PC-3 (cell line): ENCODE measurements at regions not wholly inside any gene's neighbourhood (a gene's known extent, or its start where the extent isn't known, plus 50 kb on each side); places are given as distances from the start of the nearest gene placed in this dataset.
"Not testable (repeated sequence)": the region's sequence is repeated elsewhere in the genome, so short reads cannot be mapped to it uniquely, and the experiment has no call there.

Experiments
- ATAC-seq: fragments of 200-7000 bp; cut with Tn5 transposase; 2 replicates; pipeline ENCODE4 v1.9.1; 2020; ENCODE audit warnings: mild to moderate bottlenecking, moderate library complexity
- BruUV-seq: library from RNA; stranded (reverse); fragments of 400-500 nt; replicated peaks from 2 replicates; lab custom pipeline; 2021; lab: Mats Ljungman, UMichigan
- CTCF ChIA-PET: fragments of 300-600 bp; sonication (Branson Sonifier 250); formaldehyde crosslinking; loops from one replicate; lab custom pipeline; 2022; ENCODE audit warnings: antibody characterized with exemption; lab: Charles Lee
- POLR2A ChIA-PET: fragments of 300-600 bp; sonication (Branson Sonifier 250); formaldehyde crosslinking; loops from one replicate; lab custom pipeline; 2022; ENCODE audit warnings: antibody characterized with exemption; ENCODE audit not compliant: unreplicated experiment; lab: Charles Lee
- DNase-seq: peaks from one replicate; pipeline ENCODE4 v3.0.0-alpha.2; 2015
- H2AFZ ChIP-seq: fragments of 300-600 bp; sonication (generic); 2 replicates; pipeline ENCODE4 v1.6.0; 2016; ENCODE audit warnings: antibody characterized with exemption, low read length
- H3F3A ChIP-seq: fragments of 300-600 bp; sonication (generic); one replicate; pipeline ENCODE4 v1.6.0; 2017; ENCODE audit warnings: antibody characterized with exemption, low read length, control low read depth, mild to moderate bottlenecking; ENCODE audit not compliant: unreplicated experiment
- H3K27ac ChIP-seq: fragments of 300-600 bp; sonication (generic); 2 replicates; pipeline ENCODE4 v1.5.1; 2016; ENCODE audit warnings: mild to moderate bottlenecking, low read length
- H3K27me3 ChIP-seq: fragments of 300-600 bp; sonication (generic); 2 replicates; pipeline ENCODE4 v1.6.1; 2016; ENCODE audit warnings: low read length, mixed read lengths
- H3K36me3 ChIP-seq: fragments of 300-600 bp; sonication (generic); 2 replicates; pipeline ENCODE4 v1.6.1; 2016; ENCODE audit warnings: low read depth, mixed run types, low read length, mixed read lengths
- H3K4me1 ChIP-seq: fragments of 300-600 bp; sonication (generic); 2 replicates; pipeline ENCODE4 v1.5.1; 2016; ENCODE audit warnings: low read length; ENCODE audit not compliant: insufficient read depth
- H3K4me2 ChIP-seq: fragments of 300-600 bp; sonication (generic); 2 replicates; pipeline ENCODE4 v1.6.0; 2016; ENCODE audit warnings: low read length
- H3K4me3 ChIP-seq: fragments of 300-600 bp; sonication (generic); 2 replicates; pipeline ENCODE4 v1.5.1; 2016; ENCODE audit warnings: mild to moderate bottlenecking, low read length, mixed read lengths
- H3K79me2 ChIP-seq: fragments of 300-600 bp; sonication (generic); 2 replicates; pipeline ENCODE4 v1.6.1; 2017; ENCODE audit warnings: low read length, mixed read lengths
- H3K9ac ChIP-seq: fragments of 300-600 bp; sonication (generic); 2 replicates; pipeline ENCODE4 v1.6.0; 2016; ENCODE audit warnings: mild to moderate bottlenecking, low read length
- H3K9me2 ChIP-seq: fragments of 300-600 bp; sonication (generic); replicated peaks from 2 replicates; pipeline ENCODE4 v1.6.1; 2016; ENCODE audit warnings: mixed run types, low read length, mixed read lengths
- H3K9me3 ChIP-seq: fragments of 300-600 bp; sonication (generic); 2 replicates; pipeline ENCODE4 v1.6.1; 2016; ENCODE audit warnings: low read length, mixed read lengths
- H4K20me1 ChIP-seq: fragments of 300-600 bp; sonication (generic); 2 replicates; pipeline ENCODE4 v1.6.1; 2016; ENCODE audit warnings: low read length, mixed read lengths
- CTCF ChIP-seq: fragments of 300-600 bp; sonication (generic); conservative IDR thresholded peaks from 2 replicates; pipeline ENCODE4 v1.5.1; 2017; ENCODE audit warnings: antibody characterized with exemption, low read depth, mild to moderate bottlenecking, low read length
- EZH2 ChIP-seq: fragments of 300-600 bp; sonication (generic); IDR thresholded peaks from one replicate; pipeline ENCODE4 v1.6.1; 2017; ENCODE audit warnings: antibody characterized with exemption, mild to moderate bottlenecking, low read length; ENCODE audit not compliant: unreplicated experiment
- EZH2phosphoT487 ChIP-seq: fragments of 300-600 bp; sonication (generic); IDR thresholded peaks from 2 replicates; pipeline ENCODE4 v1.6.1; 2018; ENCODE audit warnings: mild to moderate bottlenecking, antibody characterized with exemption, low read length, borderline replicate concordance
- intact Hi-C: fragments of 100-400 bp; cut with micrococcal nuclease; formaldehyde crosslinking; loops from 2 replicates; pipeline ENCODE4 v1.9.0; 2023

- no peak for DNase-seq
- Histone ChIP-seq H3K9ac (no peak overlapping the region), H3K4me1 (no peaks in the 10 kb centered on the region), H3K27me3 (no peaks in the 10 kb centered on the region), H3K4me2 (no peak overlapping the region), H3K79me2 (no peaks in the 10 kb centered on the region), H3K27ac (no peak overlapping the region), H3K9me2 (no peaks in the 10 kb centered on the region), H4K20me1 (no peaks in the 10 kb centered on the region), H2AFZ (no peak overlapping the region), H3K9me3 (no peaks in the 10 kb centered on the region), H3F3A (no peaks in the 10 kb centered on the region), H3K4me3 (no peak overlapping the region), H3K36me3 (no peaks in the 10 kb centered on the region)
- ChIA-PET CTCF (no interaction called here), POLR2A (no interaction called here)
- BruUV-seq, result no TSS peak
- TF ChIP-seq EZH2 (no peak), CTCF (no peak), EZH2phosphoT487 (no peak)
- intact Hi-C loops, result no loop called here
- ATAC-seq, result no peak
Measured at GRCh38 chr5:121462441-121462840, 389.2 kb upstream of the FTMT start.

GRCh38 chr5:121471222-121471621, 380.5 kb upstream of the FTMT start:
- H3K27me3 ChIP-seq, POLR2A ChIA-PET, H3K9me3 ChIP-seq, H3K4me3 ChIP-seq, H3K4me1 ChIP-seq, CTCF ChIA-PET, intact Hi-C loops, H3K4me2 ChIP-seq, ATAC-seq, BruUV-seq, DNase-seq, H3K36me3 ChIP-seq, H3K27ac ChIP-seq, H2AFZ ChIP-seq, H3K9ac ChIP-seq, H3K79me2 ChIP-seq, H4K20me1 ChIP-seq, H3F3A ChIP-seq, H3K9me2 ChIP-seq: not testable (repeated sequence)

GRCh38 chr5:121478636-121479035, 373.0 kb upstream of the FTMT start:
- no peaks in the 10 kb centered on the region for H3K9me2 ChIP-seq
- no peaks in the 10 kb centered on the region for H3K36me3 ChIP-seq
- no peak overlapping the region for H3K9ac ChIP-seq
- CTCF ChIA-PET, result no interaction called here
- H3K4me3 ChIP-seq, result no peak overlapping the region
- POLR2A ChIA-PET, result no interaction called here
- H3K27ac ChIP-seq, result no peak overlapping the region
- no peak overlapping the region for H3K4me2 ChIP-seq
- no peak for TF ChIP-seq CTCF
- no peak for TF ChIP-seq EZH2phosphoT487
- H2AFZ ChIP-seq, result no peak overlapping the region
- H3K27me3 ChIP-seq, result no peaks in the 10 kb centered on the region
- ATAC-seq (no peak), DNase-seq (no peak)
- BruUV-seq, result no TSS peak
- no peaks in the 10 kb centered on the region for H4K20me1 ChIP-seq
- H3F3A ChIP-seq, result no peaks in the 10 kb centered on the region
- H3K79me2 ChIP-seq, result no peaks in the 10 kb centered on the region
- no peaks in the 10 kb centered on the region for H3K4me1 ChIP-seq
- intact Hi-C loops, result no loop called here
- H3K9me3 ChIP-seq, result no peaks in the 10 kb centered on the region
